Neural progenitor cell (in vitro differentiated cells): ENCODE measurements at regions not wholly inside any gene's neighbourhood (a gene's known extent, or its start where the extent isn't known, plus 50 kb on each side); places are given as distances from the start of the nearest gene placed in this dataset.

Experiments used
- DNase-seq: peaks from one replicate; pipeline ENCODE4 v3.0.0-alpha.2; 2016; ENCODE audit warnings: low spot score
- H2AFZ ChIP-seq: fragments of 200-600 bp; sonication (generic); replicated peaks from 2 replicates; pipeline ENCODE4 v1.6.1; 2016; ENCODE audit warnings: antibody characterized with exemption
- H3F3A ChIP-seq: fragments of 200-600 bp; sonication (generic); 2 replicates; pipeline ENCODE4 v1.6.1; 2016; ENCODE audit warnings: antibody characterized with exemption, low read depth
- H3K27ac ChIP-seq: fragments of 200-600 bp; sonication (generic); 2 replicates; pipeline ENCODE4 v1.5.1; 2016; ENCODE audit warnings: mild to moderate bottlenecking
- H3K27me3 ChIP-seq: fragments of 200-600 bp; sonication (generic); 2 replicates; pipeline ENCODE4 v1.6.1; 2016; ENCODE audit warnings: mild to moderate bottlenecking, moderate library complexity
- H3K36me3 ChIP-seq: fragments of 200-600 bp; sonication (generic); 2 replicates; pipeline ENCODE4 v1.5.1; 2016
- H3K4me1 ChIP-seq: fragments of 200-600 bp; sonication (generic); 2 replicates; pipeline ENCODE4 v1.6.1; 2016; ENCODE audit warnings: mixed run types
- H3K4me2 ChIP-seq: fragments of 200-600 bp; sonication (generic); 2 replicates; pipeline ENCODE4 v1.6.1; 2016
- H3K4me3 ChIP-seq: fragments of 200-600 bp; sonication (generic); 2 replicates; pipeline ENCODE4 v1.5.1; 2016
- H3K79me2 ChIP-seq: fragments of 200-600 bp; sonication (generic); 2 replicates; pipeline ENCODE4 v1.6.1; 2016; ENCODE audit warnings: low read depth
- H3K9ac ChIP-seq: fragments of 200-600 bp; sonication (generic); 2 replicates; pipeline ENCODE4 v1.6.1; 2016
- H3K9me3 ChIP-seq: fragments of 200-600 bp; sonication (generic); 2 replicates; pipeline ENCODE4 v1.5.1; 2016; ENCODE audit warnings: low read depth
- H4K20me1 ChIP-seq: fragments of 200-600 bp; sonication (generic); 2 replicates; pipeline ENCODE4 v1.6.1; 2016; ENCODE audit warnings: low read depth
- H3K27ac Mint-ChIP-seq: 3 replicates; pipeline ENCODE4 v1.8.0; 2021; ENCODE audit warnings: mixed read lengths
- H3K27me3 Mint-ChIP-seq: 2 replicates; pipeline ENCODE4 v1.8.0; 2022; ENCODE audit warnings: low read depth, mild to moderate bottlenecking, inconsistent platforms, moderate library complexity, mixed read lengths; ENCODE audit not compliant: insufficient read depth
- H3K36me3 Mint-ChIP-seq: 3 replicates; pipeline ENCODE4 v1.8.0; 2021; ENCODE audit warnings: mixed read lengths
- H3K4me1 Mint-ChIP-seq: 3 replicates; pipeline ENCODE4 v1.8.0; 2021; ENCODE audit warnings: mixed read lengths
- H3K4me3 Mint-ChIP-seq: 3 replicates; pipeline ENCODE4 v1.8.0; 2021; ENCODE audit warnings: mild to moderate bottlenecking, moderate library complexity, mixed read lengths
- H3K9me3 Mint-ChIP-seq: 3 replicates; pipeline ENCODE4 v1.8.0; 2020; ENCODE audit warnings: mixed read lengths
- CTCF ChIP-seq: fragments of 200-600 bp; sonication (generic); IDR thresholded peaks from 2 replicates; pipeline ENCODE4 v1.5.1; 2017; ENCODE audit warnings: antibody characterized with exemption, mild to moderate bottlenecking
- EZH2 ChIP-seq: fragments of 200-600 bp; sonication (generic); IDR thresholded peaks from 2 replicates; pipeline ENCODE4 v1.6.1; 2017; ENCODE audit warnings: antibody characterized with exemption, mild to moderate bottlenecking, moderate library complexity
- EZH2phosphoT487 ChIP-seq: fragments of 200-600 bp; sonication (generic); IDR thresholded peaks from 2 replicates; pipeline ENCODE4 v1.6.1; 2017; ENCODE audit warnings: antibody characterized with exemption

- H4K20me1 ChIP-seq: no peaks in the 10 kb centered on the region
- no peak overlapping the region for H3K4me2 ChIP-seq
- H3K9ac ChIP-seq: no peak overlapping the region
- DNase-seq: no peak
- H3K4me3 Mint-ChIP-seq: no peak overlapping the region
- H3K4me1 ChIP-seq: peaks cover 6% of the 10 kb centered on the region
- H3K9me3 Mint-ChIP-seq: no peaks in the 10 kb centered on the region
- no peaks in the 10 kb centered on the region for H3K36me3 Mint-ChIP-seq
- H3K27me3 ChIP-seq: no peaks in the 10 kb centered on the region
- H3K27ac ChIP-seq: no peak overlapping the region
- H2AFZ ChIP-seq: no peak overlapping the region
- peaks cover 14% of the 10 kb centered on the region for H3K4me1 Mint-ChIP-seq
- no peaks in the 10 kb centered on the region for H3K27me3 Mint-ChIP-seq
- H3K4me3 ChIP-seq: no peak overlapping the region
- H3K27ac Mint-ChIP-seq: no peak overlapping the region
- no peaks in the 10 kb centered on the region for H3K36me3 ChIP-seq
- no peaks in the 10 kb centered on the region for H3K79me2 ChIP-seq
- no peak for TF ChIP-seq EZH2phosphoT487
- TF ChIP-seq EZH2: no peak
- no peak for TF ChIP-seq CTCF
- H3F3A ChIP-seq: no peaks in the 10 kb centered on the region
- no peaks in the 10 kb centered on the region for H3K9me3 ChIP-seq
These were observed 145.6 kb upstream of the NPY start for GRCh38 chr7:24138343-24138742.

GRCh38 chr7:24140001-24140400 is 144.0 kb upstream of the NPY start:
- H3K4me1 Mint-ChIP-seq: peaks cover 14% of the 10 kb centered on the region
- no peak overlapping the region for H3K27ac Mint-ChIP-seq
- no peak overlapping the region for H3K4me3 ChIP-seq
- H3K36me3 Mint-ChIP-seq: no peaks in the 10 kb centered on the region
- no peaks in the 10 kb centered on the region for H4K20me1 ChIP-seq
- TF ChIP-seq EZH2phosphoT487 (no peak), CTCF (no peak), EZH2 (no peak)
- H3K27ac ChIP-seq: no peak overlapping the region
- H3K9ac ChIP-seq: no peak overlapping the region
- no peaks in the 10 kb centered on the region for H3K27me3 Mint-ChIP-seq
- H3K36me3 ChIP-seq: no peaks in the 10 kb centered on the region
- H3K9me3 Mint-ChIP-seq: no peaks in the 10 kb centered on the region
- H2AFZ ChIP-seq: no peak overlapping the region
- no peaks in the 10 kb centered on the region for H3F3A ChIP-seq
- H3K4me3 Mint-ChIP-seq: no peak overlapping the region
- H3K27me3 ChIP-seq: no peaks in the 10 kb centered on the region
- no peaks in the 10 kb centered on the region for H3K79me2 ChIP-seq
- DNase-seq: no peak
- no peaks in the 10 kb centered on the region for H3K9me3 ChIP-seq
- H3K4me2 ChIP-seq: no peak overlapping the region
- H3K4me1 ChIP-seq: peaks cover 6% of the 10 kb centered on the region

- peaks cover 4% of the 10 kb centered on the region for H3K27me3 Mint-ChIP-seq
- H3F3A ChIP-seq: no peaks in the 10 kb centered on the region
- H3K27ac ChIP-seq: no peak overlapping the region
- H3K4me2 ChIP-seq: no peak overlapping the region
- no peaks in the 10 kb centered on the region for H3K9me3 Mint-ChIP-seq
- H3K4me1 ChIP-seq: no peaks in the 10 kb centered on the region
- no peaks in the 10 kb centered on the region for H3K27me3 ChIP-seq
- no peak overlapping the region for H3K4me3 ChIP-seq
- no peaks in the 10 kb centered on the region for H3K79me2 ChIP-seq
- no peak overlapping the region for H3K9ac ChIP-seq
- no peaks in the 10 kb centered on the region for H3K36me3 Mint-ChIP-seq
- no peak for TF ChIP-seq EZH2phosphoT487
- TF ChIP-seq EZH2: no peak
- no peak for TF ChIP-seq CTCF
- H3K27ac Mint-ChIP-seq: no peak overlapping the region
- H3K4me3 Mint-ChIP-seq: no peak overlapping the region
- H4K20me1 ChIP-seq: no peaks in the 10 kb centered on the region
- peaks cover 6% of the 10 kb centered on the region for H3K4me1 Mint-ChIP-seq
- DNase-seq: no peak
- no peaks in the 10 kb centered on the region for H3K9me3 ChIP-seq
- no peaks in the 10 kb centered on the region for H3K36me3 ChIP-seq
- H2AFZ ChIP-seq: no peak overlapping the region
These were observed 142.0 kb upstream of the NPY start for GRCh38 chr7:24141874-24142509.
